GM11168 (cell line): ENCODE measurements at regions not wholly inside any gene's neighbourhood (a gene's known extent, or its start where the extent isn't known, plus 50 kb on each side); places are given as distances from the start of the nearest gene placed in this dataset.
"Not testable (repeated sequence)": the region's sequence is repeated elsewhere in the genome, so short reads cannot be mapped to it uniquely, and the experiment has no call there.

ENCODE experiments used
- in situ Hi-C: fragments of 300-500 bp; cut with MboI; formaldehyde crosslinking; loops from one replicate; pipeline ENCODE4 v1.12.0; 2022; ENCODE audit warnings: low sequenced_read_pairs; ENCODE audit not compliant: unreplicated experiment

GRCh38 chr5:135149229-135149955 is 115.4 kb upstream of the PITX1 start:
- in situ Hi-C loops, result no loop called here

- in situ Hi-C loops, result no loop called here
Observed at GRCh38 chr5:135147294-135148090, 113.5 kb upstream of the PITX1 start.

GRCh38 chr5:135145985-135146384 is 112.0 kb upstream of the PITX1 start:
- in situ Hi-C loops, result no loop called here

- in situ Hi-C loops, result not testable (repeated sequence)
Observed at GRCh38 chr5:135143682-135144081, 109.7 kb upstream of the PITX1 start.

GRCh38 chr5:135141303-135142268 is 107.6 kb upstream of the PITX1 start:
- in situ Hi-C loops, result no loop called here

- in situ Hi-C loops, result no loop called here
Observed at GRCh38 chr5:135140446-135141204, 106.6 kb upstream of the PITX1 start.

GRCh38 chr5:135139381-135140134 is 105.5 kb upstream of the PITX1 start:
- in situ Hi-C loops, result no loop called here

- in situ Hi-C loops, result no loop called here
Observed at GRCh38 chr5:135138116-135138850, 104.3 kb upstream of the PITX1 start.

- in situ Hi-C loops, result no loop called here
Observed at GRCh38 chr5:135137146-135137915, 103.3 kb upstream of the PITX1 start.

- in situ Hi-C loops, result no loop called here
Observed at GRCh38 chr5:135136546-135136945, 102.5 kb upstream of the PITX1 start.

GRCh38 chr5:135135530-135136226 is 101.7 kb upstream of the PITX1 start:
- in situ Hi-C loops, result no loop called here

GRCh38 chr5:135134691-135135381 is 100.8 kb upstream of the PITX1 start:
- in situ Hi-C loops, result no loop called here

GRCh38 chr5:135133698-135134515 is 99.9 kb upstream of the PITX1 start:
- in situ Hi-C loops, result no loop called here

GRCh38 chr5:135133181-135133580 is 99.2 kb upstream of the PITX1 start:
- in situ Hi-C loops, result no loop called here

GRCh38 chr5:135131801-135132680 is 98.0 kb upstream of the PITX1 start:
- in situ Hi-C loops, result no loop called here
